Activated B cell treated with CpG ODN at 0.5 μM for 24 hours (primary cell): ENCODE measurements at regions not wholly inside any gene's neighbourhood (a gene's known extent, or its start where the extent isn't known, plus 50 kb on each side); places are given as distances from the start of the nearest gene placed in this dataset.
"Not testable (repeated sequence)": the region's sequence is repeated elsewhere in the genome, so short reads cannot be mapped to it uniquely, and the experiment has no call there.

ENCODE experiments used
- ATAC-seq: fragments of 200-7000 bp; cut with Tn5 transposase; one replicate; pipeline ENCODE4 v1.10.0; 2021; ENCODE audit warnings: low read depth, mild to moderate bottlenecking, moderate library complexity
- CTCF ChIA-PET: fragments of 350-600 bp; sonication (Branson Sonifier 250); formaldehyde crosslinking; loops from one replicate; lab custom pipeline; 2021; ENCODE audit warnings: antibody characterized with exemption; lab: Charles Lee
- POLR2A ChIA-PET: fragments of 350-600 bp; sonication (Branson Sonifier 250); formaldehyde crosslinking; loops from one replicate; lab custom pipeline; 2021; ENCODE audit warnings: antibody characterized with exemption; lab: Charles Lee
- DNase-seq: peaks from one replicate; pipeline ENCODE4 v3.0.0; 2022
- H3K27ac Mint-ChIP-seq: one replicate; pipeline ENCODE4 v1.8.0; 2020; ENCODE audit warnings: mixed read lengths
- H3K27me3 Mint-ChIP-seq: one replicate; pipeline ENCODE4 v1.8.0; 2021; ENCODE audit warnings: mixed read lengths
- H3K36me3 Mint-ChIP-seq: one replicate; pipeline ENCODE4 v1.8.0; 2021; ENCODE audit warnings: low read depth, mixed read lengths
- H3K4me1 Mint-ChIP-seq: one replicate; pipeline ENCODE4 v1.8.0; 2021; ENCODE audit warnings: mixed read lengths
- H3K4me3 Mint-ChIP-seq: one replicate; pipeline ENCODE4 v1.8.0; 2020; ENCODE audit warnings: mild to moderate bottlenecking, mixed read lengths
- H3K9me3 Mint-ChIP-seq: one replicate; pipeline ENCODE4 v1.8.0; 2020; ENCODE audit warnings: mixed read lengths
- intact Hi-C: fragments of 100-400 bp; cut with micrococcal nuclease; formaldehyde crosslinking; loops from one replicate; pipeline ENCODE4 v1.15.1; 2024
- TF ChIP-seq, protein P1 (sequence below): fragments of 200-600 bp; IDR thresholded peaks from one replicate; pipeline ENCODE4 v1.8.0; 2022; ENCODE audit warnings: antibody characterized with exemption, mild to moderate bottlenecking

DNA sequence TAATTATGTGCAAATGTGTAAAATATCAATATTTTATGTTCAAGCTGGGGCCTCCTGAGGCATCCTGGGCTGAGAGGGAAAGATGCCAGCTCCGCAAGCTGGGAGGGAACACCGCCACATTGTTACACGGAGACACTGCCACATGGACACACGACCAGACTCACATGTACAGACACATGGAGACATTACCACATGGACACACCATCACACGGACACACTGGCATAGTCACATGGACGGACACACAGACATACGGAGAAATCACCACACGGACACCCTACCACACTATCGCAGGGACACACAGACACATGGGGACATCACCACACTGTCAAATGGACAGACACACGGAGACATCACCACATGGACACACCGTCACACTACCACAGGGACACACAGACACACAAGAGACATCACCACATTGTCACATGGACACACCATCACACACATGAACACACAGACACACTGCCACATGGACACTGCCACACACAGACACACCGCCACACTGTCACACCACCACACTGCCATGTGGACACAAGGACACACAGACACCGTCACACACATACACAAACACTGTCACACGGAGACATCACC lies 117.6 kb downstream of the CCDC74A start:
- no peaks in the 10 kb centered on the region for H3K36me3 Mint-ChIP-seq
- no peaks in the 10 kb centered on the region for H3K4me1 Mint-ChIP-seq
- H3K4me3 Mint-ChIP-seq, result no peak overlapping the region
- ChIA-PET CTCF (no interaction called here), POLR2A (no interaction called here)
- no peak for ATAC-seq
- intact Hi-C loops, result no loop called here
- TF ChIP-seq, protein P1, sequence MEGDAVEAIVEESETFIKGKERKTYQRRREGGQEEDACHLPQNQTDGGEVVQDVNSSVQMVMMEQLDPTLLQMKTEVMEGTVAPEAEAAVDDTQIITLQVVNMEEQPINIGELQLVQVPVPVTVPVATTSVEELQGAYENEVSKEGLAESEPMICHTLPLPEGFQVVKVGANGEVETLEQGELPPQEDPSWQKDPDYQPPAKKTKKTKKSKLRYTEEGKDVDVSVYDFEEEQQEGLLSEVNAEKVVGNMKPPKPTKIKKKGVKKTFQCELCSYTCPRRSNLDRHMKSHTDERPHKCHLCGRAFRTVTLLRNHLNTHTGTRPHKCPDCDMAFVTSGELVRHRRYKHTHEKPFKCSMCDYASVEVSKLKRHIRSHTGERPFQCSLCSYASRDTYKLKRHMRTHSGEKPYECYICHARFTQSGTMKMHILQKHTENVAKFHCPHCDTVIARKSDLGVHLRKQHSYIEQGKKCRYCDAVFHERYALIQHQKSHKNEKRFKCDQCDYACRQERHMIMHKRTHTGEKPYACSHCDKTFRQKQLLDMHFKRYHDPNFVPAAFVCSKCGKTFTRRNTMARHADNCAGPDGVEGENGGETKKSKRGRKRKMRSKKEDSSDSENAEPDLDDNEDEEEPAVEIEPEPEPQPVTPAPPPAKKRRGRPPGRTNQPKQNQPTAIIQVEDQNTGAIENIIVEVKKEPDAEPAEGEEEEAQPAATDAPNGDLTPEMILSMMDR, result no peak
- no peaks in the 10 kb centered on the region for H3K9me3 Mint-ChIP-seq
- H3K27me3 Mint-ChIP-seq, result peaks cover 26% of the 10 kb centered on the region
- DNase-seq, result no peak
- no peak overlapping the region for H3K27ac Mint-ChIP-seq

DNA sequence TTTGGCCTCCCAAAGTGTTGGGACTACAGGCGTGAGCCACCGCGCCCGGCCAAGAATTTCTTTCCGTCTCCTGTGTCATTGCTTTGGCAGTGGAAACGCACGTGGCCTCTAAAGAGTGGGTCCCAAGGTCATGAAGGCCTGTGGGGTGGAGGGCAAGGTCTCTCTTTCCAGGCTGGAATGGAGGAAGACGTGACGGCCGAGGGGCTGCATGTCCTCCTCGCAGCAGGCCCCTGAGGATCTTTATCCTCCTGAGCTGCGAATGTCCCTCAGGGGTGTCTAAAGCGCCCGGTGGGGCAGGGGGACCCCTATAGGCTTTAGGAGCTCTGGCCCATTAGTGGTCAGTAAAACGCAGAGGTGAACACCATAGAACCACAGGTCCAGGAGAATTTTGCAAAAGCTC lies 118.5 kb downstream of the CCDC74A start:
- H3K27me3 Mint-ChIP-seq, result peaks cover 25% of the 10 kb centered on the region
- H3K27ac Mint-ChIP-seq, intact Hi-C loops, H3K4me3 Mint-ChIP-seq, CTCF ChIA-PET, POLR2A ChIA-PET, DNase-seq, H3K36me3 Mint-ChIP-seq, H3K4me1 Mint-ChIP-seq, ATAC-seq, H3K9me3 Mint-ChIP-seq: not testable (repeated sequence)

DNA sequence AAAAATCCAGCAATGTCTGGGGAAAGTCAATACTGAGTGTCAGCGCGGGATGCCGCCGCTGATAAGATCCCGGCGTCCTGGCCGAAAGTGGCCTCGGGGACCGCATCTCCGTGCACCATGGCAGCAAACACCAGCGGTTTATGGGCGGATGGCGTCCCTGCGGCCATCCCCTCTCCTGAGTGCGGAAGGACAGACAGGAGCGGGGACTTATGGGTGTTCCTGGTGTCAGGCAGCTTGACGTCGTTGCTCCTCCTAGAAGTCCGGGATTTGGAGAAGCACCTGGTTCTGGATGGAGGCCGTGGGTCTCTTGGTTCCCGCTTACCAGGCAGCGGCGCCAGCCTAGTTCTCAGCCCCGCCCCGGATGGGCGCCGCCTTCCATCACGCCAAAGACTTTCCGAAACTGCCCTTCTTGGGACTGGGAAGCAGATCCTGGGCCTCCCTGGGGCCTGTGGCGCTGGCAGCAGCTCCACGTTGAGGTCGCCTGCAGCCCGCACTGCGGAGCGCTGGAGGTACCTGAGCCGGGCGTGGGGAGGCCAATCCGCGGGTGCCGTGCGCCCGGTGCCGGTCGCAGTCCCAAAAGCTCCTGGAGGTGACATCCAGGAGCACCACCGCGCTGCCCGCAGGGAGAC lies 119.1 kb downstream of the CCDC74A start:
- Mint-ChIP-seq H3K27ac (no peak overlapping the region), H3K27me3 (peaks cover 28% of the 10 kb centered on the region), H3K4me1 (no peaks in the 10 kb centered on the region), H3K9me3 (no peaks in the 10 kb centered on the region), H3K36me3 (no peaks in the 10 kb centered on the region), H3K4me3 (no peak overlapping the region)
- ChIA-PET POLR2A (no interaction called here), CTCF (no interaction called here)
- no peak for ATAC-seq
- intact Hi-C loops, result no loop called here
- no peak for DNase-seq
- TF ChIP-seq, protein P1, result no peak

DNA sequence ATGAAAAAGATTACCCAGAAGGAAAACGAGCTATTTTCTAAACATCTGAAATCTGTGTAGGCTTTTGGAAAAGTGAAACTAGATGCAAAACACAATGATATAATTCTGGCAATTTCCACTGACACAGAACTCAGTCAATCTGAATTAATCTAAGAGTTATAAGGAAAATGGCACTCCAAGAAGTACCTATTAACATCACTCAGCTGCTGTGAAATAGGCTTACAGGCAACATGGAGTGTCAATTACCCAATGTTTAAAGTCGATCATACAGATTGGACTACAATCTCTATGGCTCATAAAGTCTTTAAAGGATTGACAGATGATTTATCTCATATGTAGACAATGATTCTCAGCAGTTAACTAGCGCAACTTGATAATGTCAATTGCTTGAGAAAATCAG lies 120.9 kb downstream of the CCDC74A start:
- H3K4me1 Mint-ChIP-seq, intact Hi-C loops, H3K36me3 Mint-ChIP-seq, CTCF ChIA-PET, H3K4me3 Mint-ChIP-seq, ATAC-seq, H3K27ac Mint-ChIP-seq, H3K9me3 Mint-ChIP-seq, DNase-seq, POLR2A ChIA-PET: not testable (repeated sequence)
- H3K27me3 Mint-ChIP-seq, result peaks cover 36% of the 10 kb centered on the region

DNA sequence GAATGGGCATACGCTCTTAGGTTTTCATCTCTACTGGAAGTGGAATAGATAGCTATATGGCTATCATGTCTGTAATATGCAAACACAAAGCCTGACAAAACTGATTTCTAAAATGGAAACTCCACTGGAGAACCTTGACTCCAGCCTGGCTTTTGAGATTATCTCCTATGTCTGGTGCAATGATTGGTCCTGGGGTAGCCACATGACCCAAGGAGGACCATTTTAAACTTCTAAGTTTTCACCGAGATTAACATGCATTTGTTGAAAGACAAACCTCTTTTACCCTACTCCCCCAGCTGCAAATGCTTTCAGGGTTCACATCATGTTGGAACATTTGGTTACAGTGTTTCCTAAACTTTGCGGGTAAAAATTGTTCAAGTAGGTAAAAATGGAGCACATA lies 124.6 kb downstream of the CCDC74A start:
- DNase-seq, H3K4me3 Mint-ChIP-seq, H3K36me3 Mint-ChIP-seq, POLR2A ChIA-PET, H3K4me1 Mint-ChIP-seq, H3K27ac Mint-ChIP-seq, intact Hi-C loops, H3K9me3 Mint-ChIP-seq, ATAC-seq, CTCF ChIA-PET: not testable (repeated sequence)
- H3K27me3 Mint-ChIP-seq, result peaks cover 23% of the 10 kb centered on the region

DNA sequence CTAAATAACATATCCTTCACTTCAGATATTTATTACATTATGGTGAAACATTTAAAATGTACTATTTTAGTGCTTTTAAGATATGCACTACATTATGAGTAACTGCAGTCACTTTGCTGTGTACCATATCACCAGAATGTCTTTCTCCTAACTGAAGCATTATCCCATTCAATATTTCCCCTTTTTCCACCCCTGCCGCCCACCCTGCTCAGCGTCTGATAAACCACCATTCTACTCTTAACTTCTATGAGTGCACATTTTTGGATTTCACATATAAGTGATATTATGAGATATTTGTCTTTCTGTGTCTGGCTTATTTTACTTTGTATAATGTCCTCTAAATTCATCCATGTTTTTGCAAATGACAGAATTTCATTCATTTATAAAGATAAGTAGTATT lies 126.4 kb downstream of the CCDC74A start:
- POLR2A ChIA-PET, H3K27ac Mint-ChIP-seq, CTCF ChIA-PET, H3K36me3 Mint-ChIP-seq, H3K4me3 Mint-ChIP-seq, H3K9me3 Mint-ChIP-seq, DNase-seq, intact Hi-C loops, H3K4me1 Mint-ChIP-seq, ATAC-seq: not testable (repeated sequence)
- H3K27me3 Mint-ChIP-seq, result peaks cover 18% of the 10 kb centered on the region

DNA sequence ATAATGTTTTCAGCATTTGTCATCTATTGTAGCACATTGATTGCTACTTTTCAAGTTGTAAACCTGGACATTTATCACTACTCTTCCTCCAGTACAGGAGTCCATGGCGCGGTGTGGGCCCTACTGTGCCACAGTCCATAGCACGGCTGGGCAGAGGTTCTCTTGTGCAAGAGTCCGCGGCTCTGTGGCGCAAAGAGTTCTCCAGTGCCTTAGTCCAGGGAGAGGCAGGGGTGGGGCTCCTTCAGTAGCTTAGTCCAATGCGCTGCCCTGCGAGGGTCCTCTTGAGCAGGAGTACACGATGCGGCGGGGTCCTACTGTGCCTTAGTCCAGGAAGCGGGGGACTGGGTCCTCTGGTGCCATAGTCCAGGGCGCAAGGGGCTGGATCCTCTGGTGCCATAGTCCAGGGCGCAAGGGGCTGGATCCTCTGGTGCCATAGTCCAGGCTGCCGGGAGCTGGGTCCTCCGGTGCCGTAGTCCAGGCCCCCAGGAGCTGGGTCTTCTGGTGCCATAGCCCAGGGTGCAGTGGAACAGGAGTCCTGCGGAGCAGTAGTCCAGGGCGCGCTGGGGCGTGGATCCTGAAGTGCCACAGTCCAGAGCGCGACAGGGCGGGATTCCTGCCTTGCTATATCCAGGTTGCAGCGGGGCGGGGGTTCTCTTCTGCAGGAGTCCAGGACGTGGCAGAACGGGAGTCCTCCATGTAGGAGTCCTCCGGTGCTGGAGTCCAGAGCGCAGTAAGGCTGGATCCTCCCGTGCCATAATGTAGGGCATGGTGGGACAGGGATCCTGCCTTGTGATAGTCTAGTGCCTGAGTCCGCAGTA lies 129.3 kb downstream of the CCDC74A start:
- Mint-ChIP-seq H3K27me3 (peaks cover 15% of the 10 kb centered on the region), H3K27ac (no peak overlapping the region), H3K4me3 (no peak overlapping the region), H3K9me3 (no peaks in the 10 kb centered on the region), H3K36me3 (no peaks in the 10 kb centered on the region), H3K4me1 (no peaks in the 10 kb centered on the region)
- TF ChIP-seq, protein P1, result no peak
- no peak for ATAC-seq
- POLR2A ChIA-PET, result no interaction called here
- DNase-seq, result no peak
- CTCF ChIA-PET, result no interaction called here
- intact Hi-C loops, result no loop called here
